Caco-2 (cell line): ENCODE measurements at regions not wholly inside any gene's neighbourhood (a gene's known extent, or its start where the extent isn't known, plus 50 kb on each side); places are given as distances from the start of the nearest gene placed in this dataset.

Experiments
- BruUV-seq: library from RNA; stranded (reverse); fragments of 400-500 nt; replicated peaks from 2 replicates; lab custom pipeline; 2021; lab: Mats Ljungman, UMichigan
- CTCF ChIA-PET: fragments of 300-600 bp; sonication (Branson Sonifier 250); formaldehyde crosslinking; loops from one replicate; lab custom pipeline; 2022; ENCODE audit warnings: antibody characterized with exemption; lab: Charles Lee
- POLR2A ChIA-PET: fragments of 300-600 bp; sonication (Branson Sonifier 250); formaldehyde crosslinking; loops from one replicate; lab custom pipeline; 2022; ENCODE audit warnings: antibody characterized with exemption; lab: Charles Lee
- DNase-seq, 2 experiments: peaks; one replicate each; pipeline versions ENCODE4 v3.0.0 to v3.0.0-alpha.2; 2020 to 2022
- H3K27me3 ChIP-seq: replicated peaks from 2 replicates; pipeline ENCODE4 v1.6.0; 2011; ENCODE audit warnings: low read length; ENCODE audit not compliant: control insufficient read depth, insufficient read depth
- H3K36me3 ChIP-seq: 2 replicates; pipeline ENCODE4 v1.5.1; 2011; ENCODE audit warnings: low read length; ENCODE audit not compliant: control insufficient read depth, insufficient read depth
- H3K4me1 ChIP-seq: fragments of 250-450 bp; sonication (Bioruptor Pico); 2 replicates; pipeline ENCODE4 v1.5.1; 2020; ENCODE audit warnings: mild to moderate bottlenecking
- H3K4me3 ChIP-seq: 2 replicates; pipeline ENCODE4 v1.5.1; 2011; ENCODE audit warnings: low read depth, mild to moderate bottlenecking, control low read depth, low read length
- H3K9me3 ChIP-seq: fragments of 250-450 bp; sonication (Bioruptor Pico); 2 replicates; pipeline ENCODE4 v1.5.1; 2020; ENCODE audit warnings: mild to moderate bottlenecking, moderate library complexity
- H3K27ac Mint-ChIP-seq: one replicate; pipeline ENCODE4 v1.8.0; 2022; ENCODE audit warnings: mixed read lengths; ENCODE audit not compliant: unreplicated experiment
- H3K27me3 Mint-ChIP-seq: one replicate; pipeline ENCODE4 v1.8.0; 2022; ENCODE audit warnings: mixed read lengths; ENCODE audit not compliant: insufficient read depth, unreplicated experiment
- H3K36me3 Mint-ChIP-seq: one replicate; pipeline ENCODE4 v1.8.0; 2022; ENCODE audit warnings: mild to moderate bottlenecking, mixed read lengths; ENCODE audit not compliant: insufficient read depth, unreplicated experiment
- H3K4me1 Mint-ChIP-seq: one replicate; pipeline ENCODE4 v1.8.0; 2022; ENCODE audit warnings: low read depth, mixed read lengths; ENCODE audit not compliant: unreplicated experiment
- H3K4me3 Mint-ChIP-seq: one replicate; pipeline ENCODE4 v1.8.0; 2022; ENCODE audit warnings: mild to moderate bottlenecking, moderate library complexity, mixed read lengths; ENCODE audit not compliant: unreplicated experiment
- H3K9me3 Mint-ChIP-seq: one replicate; pipeline ENCODE4 v1.8.0; 2022; ENCODE audit warnings: mixed read lengths; ENCODE audit not compliant: unreplicated experiment
- intact Hi-C: fragments of 100-400 bp; cut with micrococcal nuclease; formaldehyde crosslinking; loops from one replicate; pipeline ENCODE4 v1.10.0; 2022; ENCODE audit not compliant: unreplicated experiment
- TF ChIP-seq, protein P1 (sequence below), 2 experiments: fragments of 200-600 bp in 1 of 2; IDR thresholded peaks; 1 replicate in 1 of 2; 2 replicates in 1 of 2; pipeline versions ENCODE4 v1.5.1 to v1.8.0; 2011 to 2022; ENCODE audit warnings: antibody characterized with exemption in 1 of 2, control low read depth in 1 of 2, inconsistent platforms in 1 of 2, low read depth in 1 of 2, low read length in 1 of 2, mild to moderate bottlenecking in 1 of 2, moderate library complexity in 1 of 2; ENCODE audit not compliant: insufficient read depth in 1 of 2, severe bottlenecking in 1 of 2, unreplicated experiment in 1 of 2

DNA sequence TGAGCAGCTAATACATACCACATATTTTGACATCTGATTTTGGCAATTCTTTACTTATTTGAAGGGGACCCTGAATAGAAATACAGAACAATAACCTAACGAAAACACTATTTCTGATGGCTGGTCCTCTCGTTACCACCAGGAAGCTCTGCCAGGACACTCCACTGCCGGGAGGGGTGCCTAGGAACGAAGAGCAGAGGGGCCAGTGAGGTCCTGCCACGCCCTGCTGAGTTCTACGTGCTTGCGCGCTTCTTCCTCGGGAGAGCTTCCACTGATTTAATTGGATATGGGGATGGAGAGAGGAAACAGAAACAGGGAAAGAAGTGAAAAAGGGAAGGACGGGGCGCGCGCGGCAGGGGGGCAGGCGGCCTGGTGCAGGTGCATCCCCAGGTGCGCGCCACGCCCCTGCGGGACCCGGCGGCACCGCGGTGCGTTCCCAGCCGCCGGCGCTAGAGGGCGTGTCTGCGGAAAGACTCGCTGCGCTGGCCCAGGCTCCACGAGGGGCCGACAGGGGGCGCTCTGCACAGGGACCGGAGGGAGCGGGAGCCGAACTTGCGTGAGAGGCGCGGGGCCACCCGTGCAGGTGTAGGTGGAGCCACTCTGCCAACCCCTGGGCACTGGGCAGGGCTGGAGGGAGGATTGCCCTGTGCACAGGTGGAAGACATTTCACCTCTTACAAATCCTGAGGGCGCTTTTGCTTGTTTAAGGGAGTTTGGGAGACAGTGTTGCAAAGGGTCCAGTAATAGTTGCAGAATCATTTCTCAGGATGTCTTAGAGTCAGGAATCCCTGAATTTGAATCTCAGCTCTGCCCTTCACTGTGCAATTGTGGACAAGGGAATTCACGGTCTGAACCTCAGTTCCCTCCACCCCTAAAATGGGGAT is 986.3 kb upstream of the TMEM132C start:
- H3K4me1 ChIP-seq, result no peaks in the 10 kb centered on the region
- Mint-ChIP-seq H3K4me1 (no peaks in the 10 kb centered on the region), H3K36me3 (no peaks in the 10 kb centered on the region), H3K27ac (no peak overlapping the region), H3K27me3 (peaks cover 6% of the 10 kb centered on the region), H3K9me3 (no peaks in the 10 kb centered on the region), H3K4me3 (no peak overlapping the region)
- DNase-seq, result peak in 1 of 2 experiments; percentile 68
- TF ChIP-seq, protein P1, sequence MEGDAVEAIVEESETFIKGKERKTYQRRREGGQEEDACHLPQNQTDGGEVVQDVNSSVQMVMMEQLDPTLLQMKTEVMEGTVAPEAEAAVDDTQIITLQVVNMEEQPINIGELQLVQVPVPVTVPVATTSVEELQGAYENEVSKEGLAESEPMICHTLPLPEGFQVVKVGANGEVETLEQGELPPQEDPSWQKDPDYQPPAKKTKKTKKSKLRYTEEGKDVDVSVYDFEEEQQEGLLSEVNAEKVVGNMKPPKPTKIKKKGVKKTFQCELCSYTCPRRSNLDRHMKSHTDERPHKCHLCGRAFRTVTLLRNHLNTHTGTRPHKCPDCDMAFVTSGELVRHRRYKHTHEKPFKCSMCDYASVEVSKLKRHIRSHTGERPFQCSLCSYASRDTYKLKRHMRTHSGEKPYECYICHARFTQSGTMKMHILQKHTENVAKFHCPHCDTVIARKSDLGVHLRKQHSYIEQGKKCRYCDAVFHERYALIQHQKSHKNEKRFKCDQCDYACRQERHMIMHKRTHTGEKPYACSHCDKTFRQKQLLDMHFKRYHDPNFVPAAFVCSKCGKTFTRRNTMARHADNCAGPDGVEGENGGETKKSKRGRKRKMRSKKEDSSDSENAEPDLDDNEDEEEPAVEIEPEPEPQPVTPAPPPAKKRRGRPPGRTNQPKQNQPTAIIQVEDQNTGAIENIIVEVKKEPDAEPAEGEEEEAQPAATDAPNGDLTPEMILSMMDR (IDR thresholded peaks at IDR 0.05; ENCODE audit: insufficient read depth in 1 of 2, low read depth in 1 of 2, low read length in 1 of 2, severe bottlenecking in 1 of 2, unreplicated experiment in 1 of 2), result peak; percentile 66 to 88
- H3K4me3 ChIP-seq, result no peak overlapping the region
- intact Hi-C loops, result loop anchor here (1.0 to 5.0 kb wide), 2 partner anchors 77 to 101 kb away; no protein-coding TSS in a partner anchor
- no peaks in the 10 kb centered on the region for H3K9me3 ChIP-seq
- CTCF ChIA-PET, result no interaction called here
- H3K36me3 ChIP-seq, result no peaks in the 10 kb centered on the region
- POLR2A ChIA-PET, result no interaction called here
- no TSS peak for BruUV-seq
- no peaks in the 10 kb centered on the region for H3K27me3 ChIP-seq

DNA sequence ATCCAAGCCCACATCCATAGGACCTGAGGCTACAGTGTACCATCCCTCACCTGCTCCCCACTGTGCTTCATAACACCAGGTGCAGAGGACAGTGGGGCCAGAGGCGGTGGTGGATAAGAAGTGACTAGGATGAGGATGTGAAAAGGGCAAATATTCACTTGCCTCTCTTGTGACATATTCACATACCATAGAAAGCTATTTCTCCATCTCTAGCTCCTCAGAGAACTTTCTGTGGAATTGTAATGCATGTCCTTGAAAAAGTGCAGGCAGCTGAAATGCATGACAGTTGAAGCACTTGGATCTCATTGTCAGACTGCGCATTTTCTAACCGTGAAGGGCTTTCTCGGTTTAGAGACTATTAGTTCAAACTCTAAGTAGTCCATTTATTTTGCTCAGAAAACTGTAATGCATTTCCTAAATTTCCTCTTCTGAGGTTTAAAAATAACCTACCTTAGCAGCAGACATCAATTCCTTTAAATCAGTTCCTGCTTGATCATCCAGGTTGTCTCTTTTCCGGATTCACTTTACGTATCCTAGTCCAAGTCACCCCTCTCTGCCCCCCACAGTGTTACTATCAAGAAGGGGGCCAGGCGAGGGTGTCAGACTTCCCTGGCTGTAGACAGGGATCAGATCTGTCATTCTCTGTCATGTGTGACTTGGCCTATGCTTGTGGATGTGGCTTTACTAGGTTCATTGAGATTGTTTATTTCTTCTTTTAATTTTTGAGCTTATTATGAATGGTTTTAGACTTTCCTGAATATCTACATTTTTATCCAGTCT is 984.0 kb upstream of the TMEM132C start:
- Histone ChIP-seq H3K4me1 (no peaks in the 10 kb centered on the region), H3K27me3 (no peaks in the 10 kb centered on the region), H3K4me3 (no peak overlapping the region), H3K9me3 (no peaks in the 10 kb centered on the region), H3K36me3 (no peaks in the 10 kb centered on the region)
- H3K27ac Mint-ChIP-seq, result no peak overlapping the region
- no peaks in the 10 kb centered on the region for H3K36me3 Mint-ChIP-seq
- POLR2A ChIA-PET, result no interaction called here
- H3K4me3 Mint-ChIP-seq, result no peak overlapping the region
- H3K27me3 Mint-ChIP-seq, result peaks cover 9% of the 10 kb centered on the region
- intact Hi-C loops, result loop anchor here (5.0 kb wide), 1 partner anchor 74 kb away; no protein-coding TSS in a partner anchor
- DNase-seq, result no peak
- CTCF ChIA-PET, result no interaction called here
- BruUV-seq, result no TSS peak
- TF ChIP-seq, protein P1 (IDR thresholded peaks at IDR 0.05; ENCODE audit: insufficient read depth in 1 of 2, low read depth in 1 of 2, low read length in 1 of 2, severe bottlenecking in 1 of 2, unreplicated experiment in 1 of 2), result no peak
- H3K9me3 Mint-ChIP-seq, result no peaks in the 10 kb centered on the region
- no peaks in the 10 kb centered on the region for H3K4me1 Mint-ChIP-seq

DNA sequence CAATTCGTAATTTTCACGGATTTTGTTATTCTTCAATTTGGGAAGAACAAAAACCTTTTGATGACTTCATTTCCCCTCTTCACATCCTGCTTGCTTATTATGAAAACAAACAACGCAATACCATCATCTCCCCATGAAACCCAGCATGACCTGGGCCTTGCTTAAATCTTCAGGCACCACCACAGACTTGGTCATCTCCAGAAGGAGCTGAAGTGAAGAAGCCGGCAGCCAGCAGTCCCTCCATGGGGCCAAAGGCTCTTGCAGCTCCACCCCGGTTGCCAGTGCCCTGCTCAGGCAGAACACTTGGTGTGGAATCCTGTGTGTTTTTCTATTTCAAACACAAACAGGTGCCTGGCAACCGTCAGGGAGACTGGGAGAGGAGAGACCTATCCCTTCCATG is 982.9 kb upstream of the TMEM132C start:
- Histone ChIP-seq H3K27me3 (no peaks in the 10 kb centered on the region), H3K36me3 (no peaks in the 10 kb centered on the region), H3K4me3 (no peak overlapping the region), H3K9me3 (no peaks in the 10 kb centered on the region), H3K4me1 (no peaks in the 10 kb centered on the region)
- DNase-seq, result no peak
- BruUV-seq, result no TSS peak
- Mint-ChIP-seq H3K36me3 (no peaks in the 10 kb centered on the region), H3K4me3 (no peak overlapping the region), H3K27ac (no peak overlapping the region), H3K9me3 (no peaks in the 10 kb centered on the region), H3K4me1 (no peaks in the 10 kb centered on the region), H3K27me3 (peaks cover 9% of the 10 kb centered on the region)
- TF ChIP-seq, protein P1 (IDR thresholded peaks at IDR 0.05; ENCODE audit: insufficient read depth in 1 of 2, low read depth in 1 of 2, low read length in 1 of 2, severe bottlenecking in 1 of 2, unreplicated experiment in 1 of 2), result no peak
- POLR2A ChIA-PET, result no interaction called here
- CTCF ChIA-PET, result no interaction called here
- intact Hi-C loops, result loop anchor here (5.0 kb wide), 1 partner anchor 73 kb away; no protein-coding TSS in a partner anchor
